NCI-H446 treated with DMSO at 0.1 percent for 48 hours (cell line): ENCODE measurements at regions not wholly inside any gene's neighbourhood (a gene's known extent, or its start where the extent isn't known, plus 50 kb on each side); places are given as distances from the start of the nearest gene placed in this dataset.

Experiments used
- DNase-seq: peaks from one replicate; lab custom pipeline; 2025; lab: John Stamatoyannopoulos, UW

DNA sequence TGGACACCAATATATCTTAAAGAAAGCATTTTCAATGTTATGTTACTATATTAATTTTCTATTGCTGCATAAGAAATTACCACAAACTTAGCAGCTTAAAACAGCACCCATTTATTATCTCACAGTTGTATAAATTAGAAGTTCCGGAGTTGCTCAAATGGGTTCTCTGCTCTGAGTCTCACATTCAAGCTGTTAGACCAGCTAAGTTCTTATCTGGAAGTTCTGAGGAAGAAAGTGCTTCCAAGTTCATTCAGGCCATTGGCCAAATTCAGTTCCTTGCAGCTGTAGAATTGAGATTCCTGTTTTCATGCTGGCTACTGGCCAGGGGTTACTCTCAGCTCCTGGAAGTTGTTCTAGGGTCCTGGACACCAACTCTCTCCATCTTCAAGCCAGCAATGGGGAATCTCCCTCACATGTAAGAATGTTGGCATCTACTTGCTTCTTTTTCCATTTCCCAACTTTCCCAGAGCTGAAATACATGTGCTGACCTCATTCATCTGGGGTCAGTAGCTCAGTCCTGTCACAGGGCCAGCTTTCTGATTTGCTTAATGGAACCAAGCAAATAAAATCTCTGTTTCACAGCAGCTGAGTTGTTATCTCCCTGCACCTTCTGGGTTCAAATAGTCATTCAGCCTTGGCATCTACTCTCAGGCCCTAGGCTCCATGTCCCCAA, 99.6 kb upstream of the INTU start:
- DNase-seq, result peak; percentile 16

GRCh38 chr4:127534041-127534825, 98.5 kb upstream of the INTU start:
- DNase-seq, result no peak

DNA sequence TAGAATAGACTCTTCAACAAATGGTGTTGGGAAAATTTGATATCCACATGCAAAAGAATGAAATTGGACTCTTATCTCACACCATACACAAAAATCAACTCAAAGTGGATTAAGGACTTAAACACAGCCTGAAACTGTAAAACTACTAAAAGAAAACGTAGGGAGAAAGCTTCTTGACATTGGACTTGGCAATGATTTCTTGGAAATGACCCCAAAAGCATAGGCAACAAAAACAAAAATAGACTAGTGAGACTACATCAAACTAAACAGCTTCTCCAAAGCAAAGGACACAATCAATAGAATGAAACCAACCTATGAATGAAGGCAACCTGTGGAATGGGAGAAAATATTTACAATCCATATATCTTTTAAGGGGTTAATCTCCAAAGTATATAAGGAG, 94.7 kb upstream of the INTU start:
- no peak for DNase-seq

DNA sequence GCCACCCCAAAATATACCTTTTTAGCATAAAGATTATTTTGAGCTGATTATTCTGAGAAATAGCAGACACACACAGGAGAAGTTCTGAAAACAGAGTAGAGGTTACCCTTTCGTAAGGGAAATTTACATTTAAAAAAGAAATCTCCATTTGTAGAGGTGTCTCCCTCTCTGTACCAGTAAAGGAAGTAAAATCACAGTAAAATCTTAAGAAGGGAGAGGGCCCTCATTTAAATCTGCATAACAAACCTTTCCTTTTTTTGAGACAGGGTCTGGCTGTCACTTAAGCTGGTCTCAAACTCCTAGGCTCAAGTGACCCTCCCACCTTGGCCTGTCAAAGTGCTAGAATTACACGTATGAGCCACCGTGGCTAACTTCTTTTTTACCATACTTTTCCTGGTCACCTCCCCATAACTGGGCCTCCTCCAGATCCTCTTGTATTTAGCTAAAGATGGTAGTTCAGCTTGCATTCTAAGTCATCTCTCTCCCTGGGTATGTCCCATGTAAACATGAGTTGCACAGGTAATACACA, 92.2 kb upstream of the INTU start:
- no peak for DNase-seq

GRCh38 chr4:127545271-127545670, 87.5 kb upstream of the INTU start:
- DNase-seq, result no peak

- no peak for DNase-seq
Observed at GRCh38 chr4:127548990-127549925, 83.5 kb upstream of the INTU start.

GRCh38 chr4:127555106-127555505, 77.7 kb upstream of the INTU start:
- DNase-seq, result no peak

DNA sequence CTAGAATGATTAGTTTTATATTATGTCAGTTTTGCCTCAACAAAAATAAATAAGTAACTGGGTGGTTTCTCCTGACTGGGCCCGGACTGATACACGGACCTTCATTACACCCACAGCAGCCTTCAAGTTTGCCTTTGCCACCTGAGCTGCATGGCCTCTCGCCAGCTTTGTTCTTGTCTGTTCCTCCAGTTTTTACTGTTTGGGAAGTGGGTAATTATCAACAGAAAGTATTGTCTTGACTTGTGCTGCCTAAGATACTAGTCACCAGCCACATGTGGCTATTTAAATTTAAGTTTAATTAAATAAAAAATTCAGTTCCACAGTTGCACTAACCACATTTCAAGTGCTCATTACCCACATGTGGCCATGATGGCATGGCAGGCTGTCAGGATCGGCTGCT, 74.7 kb upstream of the INTU start:
- no peak for DNase-seq

DNA sequence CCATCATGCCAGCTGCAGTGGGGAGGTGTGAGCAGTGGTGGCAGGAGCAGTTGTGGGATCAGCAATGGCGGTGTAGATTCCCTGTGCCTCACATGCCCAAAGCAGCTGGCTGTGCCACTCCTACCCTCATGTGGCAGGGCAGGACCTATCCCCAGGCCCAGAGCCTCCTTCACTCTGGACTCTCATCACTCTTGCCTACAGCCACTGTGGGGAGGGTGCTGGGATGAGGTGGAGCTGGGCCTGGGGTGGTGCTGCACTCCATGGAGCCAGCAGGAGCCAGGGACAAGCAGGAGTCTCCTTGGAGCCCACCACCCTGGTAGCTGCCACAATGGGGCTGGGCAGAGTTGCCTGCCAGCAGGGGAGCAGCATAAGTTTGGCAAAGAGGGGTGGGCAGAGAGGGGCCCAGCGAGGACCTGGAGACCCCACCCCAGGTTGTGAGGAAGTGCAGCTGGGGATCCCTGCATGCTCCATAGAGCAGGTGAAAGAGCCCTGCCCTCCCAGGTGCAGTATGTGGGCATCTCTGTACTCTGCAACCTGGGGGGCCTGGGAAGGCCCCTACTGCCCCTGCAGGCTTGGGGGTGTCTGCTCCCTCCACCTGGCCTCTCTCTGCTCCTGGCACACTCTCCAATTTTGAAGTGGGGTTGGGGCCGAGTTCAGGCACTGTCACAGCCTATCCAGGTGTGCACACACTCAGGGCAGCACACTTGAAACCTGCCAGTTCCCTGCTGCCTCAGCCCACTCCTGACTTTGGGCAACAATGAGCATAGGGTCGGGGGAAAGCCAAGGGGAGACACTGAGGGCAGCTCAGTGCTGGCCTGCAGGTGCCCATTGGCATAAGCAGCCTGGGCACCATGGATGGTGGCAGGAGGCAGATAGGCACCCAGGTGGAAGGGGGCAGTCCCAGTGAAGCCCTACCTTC, 74.0 kb upstream of the INTU start:
- DNase-seq, result no peak

GRCh38 chr4:127559981-127560380, 72.8 kb upstream of the INTU start:
- no peak for DNase-seq

- no peak for DNase-seq
Observed at GRCh38 chr4:127560755-127561154, 72.0 kb upstream of the INTU start.

GRCh38 chr4:127574643-127575042, 58.1 kb upstream of the INTU start:
- DNase-seq, result no peak

DNA sequence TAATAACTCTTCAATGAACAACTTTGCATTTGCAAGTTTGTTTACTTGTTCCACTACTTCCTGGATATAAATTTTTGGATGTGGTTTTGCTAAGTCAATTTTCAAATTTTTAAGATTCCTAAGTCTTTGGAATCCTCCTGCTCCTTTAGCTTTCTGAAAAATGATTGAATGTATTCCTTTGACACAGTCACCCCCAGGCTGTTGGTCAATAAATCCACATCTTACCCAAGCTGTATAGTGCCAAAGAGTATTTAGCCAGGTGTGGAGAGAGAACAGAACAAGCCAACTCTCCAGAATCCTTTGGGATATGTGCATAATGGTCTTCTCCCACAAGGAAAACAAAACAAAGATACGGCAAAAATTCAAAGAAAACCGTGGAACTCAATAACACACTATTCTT, 56.9 kb upstream of the INTU start:
- DNase-seq, result no peak

GRCh38 chr4:127578491-127578890, 54.3 kb upstream of the INTU start:
- DNase-seq, result no peak

DNA sequence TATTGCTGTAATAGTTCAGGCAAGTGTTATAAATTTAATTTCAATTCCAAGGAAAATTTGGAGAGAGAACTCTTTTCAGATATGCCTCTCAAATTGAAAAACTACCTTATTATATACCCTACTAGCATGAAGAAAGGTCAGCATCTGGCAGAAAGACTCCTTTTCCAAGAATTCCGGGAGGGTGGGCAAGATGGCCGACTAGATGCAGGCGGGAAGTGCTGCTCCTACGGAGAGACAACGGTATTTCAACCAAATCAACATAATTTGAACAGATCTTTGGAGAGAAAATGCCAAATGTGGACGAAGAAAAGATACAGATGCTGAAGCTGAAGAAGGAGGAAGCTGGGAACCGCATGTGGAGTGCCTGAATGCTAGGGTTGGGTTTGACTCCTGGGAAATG, 53.8 kb upstream of the INTU start:
- DNase-seq, result no peak

- DNase-seq, result no peak
Observed at GRCh38 chr4:127579821-127580220, 52.9 kb upstream of the INTU start.

DNA sequence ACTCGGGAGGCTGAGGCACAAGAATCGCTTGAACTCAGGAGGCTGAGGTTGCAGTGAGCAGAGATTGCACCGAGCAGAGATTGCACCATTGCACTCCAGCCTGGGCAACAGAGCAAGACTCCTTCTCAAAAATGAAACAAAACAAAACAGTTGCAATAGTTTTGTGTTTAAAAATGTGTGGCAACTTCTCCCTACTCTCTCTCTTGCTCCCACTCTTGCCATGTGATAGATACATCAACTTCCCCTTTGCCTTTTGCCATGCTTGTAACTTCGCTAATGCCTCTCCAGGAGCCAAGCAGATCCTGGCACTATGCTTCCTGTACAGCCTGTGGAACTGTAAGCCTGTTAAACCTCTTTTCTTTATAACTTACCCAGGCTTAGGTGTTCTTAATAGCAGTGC, 52.5 kb upstream of the INTU start:
- DNase-seq, result no peak

- no peak for DNase-seq
Observed at GRCh38 chr4:127580891-127581290, 51.9 kb upstream of the INTU start.
